ENCODE measurements at regions not wholly inside any gene's neighbourhood (a gene's known extent, or its start where the extent isn't known, plus 50 kb on each side); places are given as distances from the start of the nearest gene placed in this dataset.

GRCh38 chr10:114767986-114768821 is 53.4 kb upstream of the FHIP2A start:
- no peak for TF ChIP-seq MLX (CRISPR knock-in tag; IDR thresholded peaks at IDR 0.05)
- no peak for TF ChIP-seq CTCF (IDR thresholded peaks at IDR 0.05)
- no peak for TF ChIP-seq MAX (CRISPR knock-in tag; IDR thresholded peaks at IDR 0.05)
- TF ChIP-seq RELA (CRISPR knock-in tag; IDR thresholded peaks at IDR 0.05; ENCODE audit: borderline replicate concordance), result no peak
- no peak for TF ChIP-seq E2F4 (CRISPR knock-in tag; IDR thresholded peaks at IDR 0.05; ENCODE audit: borderline replicate concordance, low read depth)
- no peak; the same call in 1 of the 2 replicates for TF ChIP-seq HMGXB4 (CRISPR knock-in tag; IDR thresholded peaks at IDR 0.05)
- no peak for TF ChIP-seq E2F5 (CRISPR knock-in tag; IDR thresholded peaks at IDR 0.05)
- no peak for TF ChIP-seq CREB1 (CRISPR knock-in tag; IDR thresholded peaks at IDR 0.05)
- TF ChIP-seq GABPB1 (CRISPR knock-in tag; IDR thresholded peaks at IDR 0.05), result no peak
- TF ChIP-seq ZBTB21 (CRISPR knock-in tag; IDR thresholded peaks at IDR 0.05; ENCODE audit: borderline replicate concordance), result no peak
- no peak for TF ChIP-seq AR (CRISPR knock-in tag; IDR thresholded peaks at IDR 0.05)
- no peak for TF ChIP-seq AFF4 (CRISPR knock-in tag; IDR thresholded peaks at IDR 0.05; ENCODE audit: borderline replicate concordance)
- no peak for TF ChIP-seq OVOL2 (CRISPR knock-in tag; IDR thresholded peaks at IDR 0.05; ENCODE audit: borderline replicate concordance)
- TF ChIP-seq USF1 (CRISPR knock-in tag; IDR thresholded peaks at IDR 0.05), result no peak

All from WTC11 (cell line).